Thymus (tissue), 11 donors: ENCODE measurements at regions not wholly inside any gene's neighbourhood (a gene's known extent, or its start where the extent isn't known, plus 50 kb on each side); places are given as distances from the start of the nearest gene placed in this dataset.
"Not testable (repeated sequence)": the region's sequence is repeated elsewhere in the genome, so short reads cannot be mapped to it uniquely, and the experiment has no call there.

Experiments used
- DNase-seq, 9 donors: peaks; one replicate each; pipeline ENCODE4 v3.0.0-alpha.2; 2013; ENCODE audit warnings: low spot score in 9 of 9, low read depth in 6 of 9, missing footprints in 1 of 9
- H3K27ac ChIP-seq, 2 donors: one replicate each; pipeline ENCODE4 v1.5.1; 2013; ENCODE audit warnings: control low read depth in 1 of 2, low read depth in 1 of 2, low read length in 1 of 2, mild to moderate bottlenecking in 1 of 2, moderate library complexity in 1 of 2
- H3K27me3 ChIP-seq, 2 donors: one replicate each; pipeline ENCODE4 v1.5.1; 2013; ENCODE audit warnings: low read length in 1 of 2; ENCODE audit not compliant: control insufficient read depth in 2 of 2, insufficient read depth in 1 of 2
- H3K36me3 ChIP-seq, 2 donors: one replicate each; pipeline ENCODE4 v1.5.1; 2013; ENCODE audit warnings: low read length in 1 of 2, mild to moderate bottlenecking in 1 of 2, moderate library complexity in 1 of 2; ENCODE audit not compliant: control insufficient read depth in 2 of 2, insufficient read depth in 2 of 2
- H3K4me1 ChIP-seq, 2 donors: one replicate each; pipeline ENCODE4 v1.5.1; 2013; ENCODE audit warnings: low read length in 2 of 2; ENCODE audit not compliant: control insufficient read depth in 2 of 2, insufficient read depth in 2 of 2
- H3K4me3 ChIP-seq, 2 donors: one replicate each; pipeline ENCODE4 v1.5.1; 2013; ENCODE audit warnings: low read length in 2 of 2, control low read depth in 1 of 2, mild to moderate bottlenecking in 1 of 2
- H3K9me3 ChIP-seq, 2 donors: one replicate each; pipeline ENCODE4 v1.5.1; 2013; ENCODE audit warnings: low read length in 1 of 2, mild to moderate bottlenecking in 1 of 2; ENCODE audit not compliant: control insufficient read depth in 2 of 2, insufficient read depth in 1 of 2
- WGBS: extraction: QIAGEN DNeasy Blood & Tissue Kit; methylation state at CpG from one replicate; pipeline ENCODE4 v1.1.7; 2013; 5-methylcytosine and 5-hydroxymethylcytosine counted together
- donor health status: healthy.

DNA sequence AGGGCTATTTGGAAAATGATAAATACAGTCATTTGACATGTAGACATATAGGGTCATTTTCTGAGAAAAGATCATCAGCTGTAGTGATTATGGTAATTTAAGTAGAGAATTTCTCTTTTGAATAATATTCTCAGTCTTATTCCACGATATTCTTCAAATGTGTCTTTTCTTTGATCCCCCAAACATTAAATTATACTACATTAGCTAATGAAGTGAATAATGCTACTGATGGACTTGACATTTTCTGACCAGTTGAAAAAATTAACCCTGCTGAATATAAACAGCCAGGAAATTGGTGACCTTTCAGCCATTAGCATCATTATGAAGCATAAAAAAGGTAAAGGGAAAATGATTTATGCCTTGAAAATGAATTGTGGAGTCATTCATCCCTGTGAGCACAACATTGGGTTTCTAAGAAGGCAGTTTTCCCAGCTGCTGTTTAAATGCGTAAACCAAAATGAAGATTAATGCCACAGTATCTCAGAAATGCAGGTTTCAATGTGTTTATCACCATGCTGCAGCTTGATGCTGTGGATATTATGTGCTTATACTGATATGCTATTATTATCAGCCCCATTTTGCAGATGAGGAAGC is 489.1 kb downstream of the KCTD16 start:
- Histone ChIP-seq H3K36me3 (no peaks in the 10 kb centered on the region), H3K27me3 (no peaks in the 10 kb centered on the region), H3K9me3 (no peaks in the 10 kb centered on the region), H3K4me1 (no peaks in the 10 kb centered on the region), H3K4me3 (no peak overlapping the region), H3K27ac (no peak overlapping the region)
- WGBS: 84% methylated on average over 2 of the region's 2 CpGs
- DNase-seq: no peak

DNA sequence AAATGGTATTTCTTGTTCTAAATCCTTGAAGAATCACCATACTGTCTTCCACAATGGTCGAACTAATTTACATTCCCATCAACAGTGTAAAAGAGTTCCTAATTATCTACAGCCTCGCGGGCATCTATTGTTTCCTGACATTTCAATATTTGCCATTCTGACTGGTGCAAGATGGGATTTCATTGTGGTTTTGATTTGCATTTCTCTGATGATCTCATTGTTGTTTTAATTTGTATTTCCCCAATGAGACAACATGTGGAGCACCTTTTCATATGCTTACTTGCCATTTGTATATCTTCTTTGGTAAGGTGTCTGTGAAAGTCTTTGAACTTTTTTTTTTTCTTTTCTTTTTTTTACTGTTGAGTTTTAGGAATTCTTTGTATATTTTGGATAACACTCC is 473.6 kb downstream of the KCTD16 start:
- Histone ChIP-seq H3K9me3 (no peaks in the 10 kb centered on the region), H3K4me1 (no peaks in the 10 kb centered on the region), H3K27me3 (no peaks in the 10 kb centered on the region), H3K27ac (no peak overlapping the region), H3K36me3 (no peaks in the 10 kb centered on the region), H3K4me3 (no peak overlapping the region)
- WGBS: 85% methylated on average over 3 of the region's 3 CpGs
- no peak for DNase-seq

DNA sequence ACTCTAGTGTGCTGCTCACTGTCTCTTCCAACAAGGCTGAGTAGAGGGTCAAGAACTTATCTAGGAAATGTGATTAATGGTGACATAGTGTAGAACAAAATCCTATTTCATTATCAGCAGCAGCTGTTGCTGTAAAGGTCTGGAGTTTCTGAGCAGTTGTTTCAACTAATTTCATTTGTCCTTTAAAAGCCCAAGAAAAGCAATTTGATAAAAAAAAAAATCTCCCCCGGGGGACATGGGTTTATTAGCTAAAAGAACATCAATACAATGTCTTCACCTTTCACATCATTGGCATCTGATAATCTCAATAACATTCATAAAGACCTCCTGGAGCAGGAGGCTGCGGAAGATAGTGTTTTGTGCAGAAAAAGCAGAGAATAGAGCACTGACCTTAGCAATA is 468.1 kb downstream of the KCTD16 start:
- Histone ChIP-seq H3K27me3 (no peaks in the 10 kb centered on the region), H3K9me3 (no peaks in the 10 kb centered on the region), H3K4me3 (no peak overlapping the region), H3K27ac (no peak overlapping the region), H3K4me1 (no peaks in the 10 kb centered on the region), H3K36me3 (no peaks in the 10 kb centered on the region)
- 92% methylated on average over 2 of the region's 2 CpGs for WGBS
- DNase-seq: no peak

DNA sequence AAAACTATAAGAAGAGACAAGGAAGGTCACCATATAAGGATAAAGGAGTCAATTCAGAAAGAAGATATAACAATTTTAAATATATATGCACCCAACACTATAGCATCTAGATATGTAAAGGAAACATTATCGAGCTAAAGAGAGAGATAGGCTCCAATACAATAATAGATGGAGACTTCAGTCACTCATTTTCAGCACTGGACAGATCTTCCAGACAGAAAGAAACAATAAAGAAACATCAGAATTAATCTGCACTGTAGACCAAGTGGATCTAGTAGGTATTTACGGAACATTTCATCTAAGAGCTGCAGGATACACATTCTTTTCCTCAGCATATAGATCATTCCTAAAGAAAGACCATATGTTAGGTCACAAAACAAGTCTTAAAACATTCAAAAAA is 463.5 kb downstream of the KCTD16 start:
- H3K27me3 ChIP-seq: no peaks in the 10 kb centered on the region
- no peaks in the 10 kb centered on the region for H3K4me1 ChIP-seq
- no peaks in the 10 kb centered on the region for H3K36me3 ChIP-seq
- WGBS: 91% methylated on average over 2 of the region's 2 CpGs
- DNase-seq: no peak
- no peak overlapping the region for H3K4me3 ChIP-seq
- H3K9me3 ChIP-seq: peaks cover 1 to 18% of the 10 kb centered on the region in 2 donors
- H3K27ac ChIP-seq: no peak overlapping the region

DNA sequence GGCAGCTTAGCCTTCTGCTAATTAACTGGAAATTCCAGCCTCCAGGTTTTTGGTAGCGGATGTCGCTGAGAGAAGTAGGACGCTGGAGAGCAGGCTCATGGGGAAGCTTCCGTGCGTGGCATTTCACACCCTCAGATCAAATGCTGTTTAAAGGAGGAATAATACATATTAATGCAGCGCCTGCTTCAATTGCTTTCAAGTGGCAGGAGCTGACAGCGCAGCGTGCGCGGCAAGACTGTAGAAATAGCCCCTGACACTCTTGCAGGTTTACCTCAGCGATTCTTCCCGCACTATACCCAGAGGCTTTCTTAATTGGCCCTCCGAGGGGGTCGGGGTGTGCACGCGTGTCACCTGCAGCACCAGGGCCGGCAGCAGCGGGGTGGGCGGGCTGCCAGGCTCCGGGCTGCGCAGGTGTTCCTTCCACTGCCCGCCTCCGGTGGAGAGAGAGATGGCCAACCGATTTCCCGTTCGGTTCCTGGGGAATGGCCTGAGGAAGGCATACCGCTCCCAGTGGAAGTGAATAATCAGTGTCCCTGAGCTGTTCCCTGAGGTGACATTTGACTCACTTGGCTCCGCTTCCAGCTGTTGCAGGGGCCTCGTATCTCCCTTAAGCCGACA is 427.9 kb downstream of the KCTD16 start:
- H3K9me3 ChIP-seq: peaks cover 3 to 13% of the 10 kb centered on the region in 2 donors
- WGBS: 29% methylated on average over 30 of the region's 30 CpGs
- no peaks in the 10 kb centered on the region for H3K4me1 ChIP-seq
- no peak for DNase-seq
- no peak overlapping the region for H3K4me3 ChIP-seq
- no peaks in the 10 kb centered on the region for H3K36me3 ChIP-seq
- H3K27me3 ChIP-seq: peaks cover 0 to 5% of the 10 kb centered on the region in 2 donors
- H3K27ac ChIP-seq: no peak overlapping the region

DNA sequence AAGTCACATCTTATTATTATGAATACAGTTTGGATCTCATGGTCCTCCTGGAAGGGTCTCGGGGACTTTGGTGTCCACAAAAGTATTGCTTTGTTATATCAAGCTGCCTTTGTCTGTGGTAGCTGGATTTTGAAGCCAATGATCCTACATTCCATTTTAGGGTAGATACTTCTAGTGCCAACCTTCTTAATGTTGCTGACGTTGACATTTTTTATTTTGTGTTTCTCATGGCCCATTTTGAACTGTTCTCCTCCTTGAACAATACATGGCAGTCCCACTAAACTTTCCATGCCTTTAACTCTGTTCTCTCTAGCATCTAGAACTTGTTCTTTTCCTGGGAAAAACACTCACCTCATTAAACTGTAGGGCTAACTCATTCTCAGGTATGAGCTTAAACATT is 425.8 kb downstream of the KCTD16 start:
- no peak overlapping the region for H3K27ac ChIP-seq
- no peak overlapping the region for H3K4me3 ChIP-seq
- DNase-seq: no peak
- WGBS: 83% methylated on average over 2 of the region's 2 CpGs
- H3K36me3 ChIP-seq: no peaks in the 10 kb centered on the region
- peaks cover 3 to 13% of the 10 kb centered on the region in 2 donors for H3K9me3 ChIP-seq
- H3K4me1 ChIP-seq: no peaks in the 10 kb centered on the region
- H3K27me3 ChIP-seq: peaks cover 0 to 5% of the 10 kb centered on the region in 2 donors

DNA sequence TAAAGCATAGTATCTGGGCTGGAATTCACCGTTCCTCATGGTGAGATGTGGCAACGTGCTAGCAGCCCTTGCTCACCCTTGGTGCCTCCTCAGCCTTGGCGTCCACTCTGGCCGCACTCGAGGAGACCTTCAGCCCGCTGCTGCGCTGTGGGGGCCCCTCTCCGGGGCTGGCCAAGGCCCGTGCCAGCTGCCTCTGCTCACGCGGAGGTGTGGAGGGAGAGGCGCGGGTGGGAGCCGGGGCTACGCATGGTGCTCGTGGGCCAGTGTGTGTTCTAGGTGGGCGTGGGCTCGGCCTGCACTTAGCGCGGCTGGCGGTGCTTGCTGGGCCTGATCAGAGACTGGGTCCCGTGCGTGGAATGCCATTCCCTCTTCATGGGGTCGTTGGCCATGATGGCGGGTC is 424.2 kb downstream of the KCTD16 start:
- DNase-seq: no peak
- Histone ChIP-seq H3K4me1 (no peaks in the 10 kb centered on the region), H3K27me3 (peaks cover 0 to 5% of the 10 kb centered on the region in 2 donors), H3K4me3 (no peak overlapping the region), H3K27ac (no peak overlapping the region), H3K9me3 (peaks cover 3 to 13% of the 10 kb centered on the region in 2 donors), H3K36me3 (no peaks in the 10 kb centered on the region)
- WGBS: 98% methylated on average over 25 of the region's 25 CpGs

DNA sequence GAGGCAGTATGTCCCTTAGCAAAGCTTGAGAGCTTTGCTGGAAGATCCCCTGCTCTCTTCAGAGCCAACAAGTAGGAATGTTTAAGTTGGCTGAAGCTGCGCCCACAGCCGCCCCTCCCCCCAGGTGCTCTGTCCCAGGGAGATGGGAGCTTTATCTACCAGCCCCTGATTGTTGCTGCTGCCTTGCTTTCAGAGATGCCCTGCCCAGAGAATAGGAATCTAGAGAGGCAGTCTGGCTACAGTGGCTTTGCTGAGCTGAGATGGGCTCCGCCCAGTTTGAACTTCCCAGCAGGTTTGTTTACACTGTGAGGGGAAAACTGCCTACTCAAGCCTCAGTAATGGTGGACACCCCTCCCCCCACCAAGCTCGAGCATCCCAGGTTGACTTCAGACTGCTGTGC is 423.6 kb downstream of the KCTD16 start:
- H3K36me3 ChIP-seq, H3K4me3 ChIP-seq, H3K27me3 ChIP-seq, H3K4me1 ChIP-seq, DNase-seq, H3K27ac ChIP-seq: not testable (repeated sequence)
- WGBS: 91% methylated on average over 4 of the region's 4 CpGs
- H3K9me3 ChIP-seq: peaks cover 3 to 13% of the 10 kb centered on the region in 2 donors

DNA sequence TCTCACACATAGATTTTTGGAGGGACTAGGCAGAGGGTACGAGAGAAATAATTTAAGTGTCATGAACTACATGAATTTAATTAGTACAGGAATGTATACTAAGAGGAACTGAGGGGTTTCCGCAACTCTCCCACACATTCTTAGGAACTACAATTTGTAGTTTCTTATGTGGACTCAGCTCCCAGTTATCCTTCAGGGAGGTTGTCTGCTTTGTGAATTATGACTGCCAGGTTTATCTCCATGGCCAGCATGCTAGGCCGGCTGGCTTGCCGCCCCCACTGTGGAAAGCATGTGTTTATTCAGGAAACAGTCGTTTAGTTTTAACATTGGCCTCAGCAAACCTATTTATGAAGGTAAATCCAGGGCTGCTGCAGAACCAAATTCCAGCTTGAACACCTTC is 415.0 kb downstream of the KCTD16 start:
- 59% methylated on average over 5 of the region's 5 CpGs for WGBS
- no peaks in the 10 kb centered on the region for H3K4me1 ChIP-seq
- H3K27ac ChIP-seq: no peak overlapping the region
- H3K4me3 ChIP-seq: no peak overlapping the region
- H3K9me3 ChIP-seq: no peaks in the 10 kb centered on the region
- no peaks in the 10 kb centered on the region for H3K36me3 ChIP-seq
- H3K27me3 ChIP-seq: no peaks in the 10 kb centered on the region
- DNase-seq: no peak
